NCI-H146 treated with DMSO at 0.1 percent for 48 hours (cell line): ENCODE measurements at regions not wholly inside any gene's neighbourhood (a gene's known extent, or its start where the extent isn't known, plus 50 kb on each side); places are given as distances from the start of the nearest gene placed in this dataset.

ENCODE experiments used
- DNase-seq: peaks from one replicate; lab custom pipeline; 2025; ENCODE audit not compliant: unreplicated experiment; lab: John Stamatoyannopoulos, UW

DNA sequence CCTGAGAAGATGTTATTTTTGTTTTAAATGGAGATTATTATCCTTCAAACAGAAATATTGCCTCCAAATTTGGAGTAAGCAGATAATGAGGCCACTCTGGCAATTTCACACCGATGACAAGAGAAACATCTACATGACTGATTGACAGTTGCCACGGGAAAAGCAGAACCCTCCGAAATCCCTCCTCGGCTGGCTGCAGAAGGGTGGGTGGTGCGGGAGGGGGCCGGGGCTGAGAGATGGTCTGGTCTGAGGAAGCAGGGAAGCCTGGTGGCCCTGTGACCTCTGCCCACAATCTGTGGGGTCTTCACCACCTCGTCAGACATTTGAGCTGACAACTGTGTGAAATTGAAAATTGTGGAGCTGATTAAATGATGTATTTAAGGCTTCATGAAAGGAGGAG, 503.2 kb downstream of the MN1 start:
- no peak for DNase-seq

DNA sequence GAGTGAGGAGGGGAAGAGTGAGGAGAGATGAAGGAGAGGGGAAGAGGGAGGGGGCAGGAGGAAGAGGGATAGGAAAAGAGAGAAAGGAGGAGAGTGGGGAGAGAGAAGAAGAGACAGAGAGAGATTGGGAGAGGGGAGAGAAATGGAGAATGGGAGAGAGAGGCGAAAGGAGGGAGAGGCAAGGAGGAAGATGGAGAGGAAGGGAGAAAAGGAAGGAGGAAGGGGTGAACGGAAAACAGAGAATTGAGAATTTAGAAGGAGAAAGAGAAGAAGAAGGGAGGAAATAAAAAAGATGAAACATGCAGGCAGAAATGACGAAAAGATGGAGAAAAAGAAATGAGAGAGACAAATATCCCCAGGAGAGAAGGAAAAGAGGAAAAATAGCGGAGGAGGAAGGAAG, 502.8 kb downstream of the MN1 start:
- DNase-seq: no peak

DNA sequence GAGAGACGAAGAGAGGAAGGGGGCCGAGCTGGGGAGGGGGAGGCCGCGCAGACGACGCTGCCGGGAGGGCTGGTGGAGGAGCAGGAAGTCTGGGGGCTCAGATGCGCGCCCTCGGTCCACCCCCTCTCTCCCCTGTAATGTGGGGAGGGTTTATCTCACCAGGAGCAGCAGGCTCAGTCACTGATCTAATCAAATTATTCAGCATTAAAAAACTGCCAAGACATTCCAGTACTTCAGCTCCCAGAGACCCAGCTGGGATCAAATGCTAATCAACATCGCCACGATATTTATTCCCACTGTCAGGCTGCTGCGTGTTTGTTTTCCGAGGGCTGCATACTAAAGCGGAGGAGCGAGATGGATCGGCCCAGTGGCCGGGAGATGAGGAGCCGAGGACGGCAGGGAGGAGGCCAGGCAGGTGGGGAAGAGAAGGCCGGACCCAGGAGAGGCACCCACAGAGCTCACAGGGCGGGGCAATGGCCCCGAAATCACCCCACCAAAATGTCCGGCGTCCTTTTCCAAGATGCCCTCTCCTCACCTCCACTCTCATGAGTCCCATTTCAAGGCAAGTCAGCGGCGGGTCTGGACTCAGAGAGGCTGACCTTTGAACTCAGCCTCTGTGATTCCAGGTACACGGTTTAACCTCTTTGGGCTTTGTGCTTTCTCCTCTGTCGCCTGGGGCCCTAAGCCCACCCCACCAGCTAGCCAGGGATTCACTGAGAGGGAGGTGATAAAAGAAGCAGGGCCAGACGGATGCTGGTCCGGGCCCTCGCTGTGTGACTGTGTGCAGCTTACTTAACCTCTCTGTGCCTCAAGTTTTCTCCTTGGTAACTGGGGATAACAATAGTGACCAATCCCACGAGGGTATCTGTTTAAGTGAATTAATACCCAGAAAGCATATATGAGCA, 502.1 kb downstream of the MN1 start:
- DNase-seq: no peak

DNA sequence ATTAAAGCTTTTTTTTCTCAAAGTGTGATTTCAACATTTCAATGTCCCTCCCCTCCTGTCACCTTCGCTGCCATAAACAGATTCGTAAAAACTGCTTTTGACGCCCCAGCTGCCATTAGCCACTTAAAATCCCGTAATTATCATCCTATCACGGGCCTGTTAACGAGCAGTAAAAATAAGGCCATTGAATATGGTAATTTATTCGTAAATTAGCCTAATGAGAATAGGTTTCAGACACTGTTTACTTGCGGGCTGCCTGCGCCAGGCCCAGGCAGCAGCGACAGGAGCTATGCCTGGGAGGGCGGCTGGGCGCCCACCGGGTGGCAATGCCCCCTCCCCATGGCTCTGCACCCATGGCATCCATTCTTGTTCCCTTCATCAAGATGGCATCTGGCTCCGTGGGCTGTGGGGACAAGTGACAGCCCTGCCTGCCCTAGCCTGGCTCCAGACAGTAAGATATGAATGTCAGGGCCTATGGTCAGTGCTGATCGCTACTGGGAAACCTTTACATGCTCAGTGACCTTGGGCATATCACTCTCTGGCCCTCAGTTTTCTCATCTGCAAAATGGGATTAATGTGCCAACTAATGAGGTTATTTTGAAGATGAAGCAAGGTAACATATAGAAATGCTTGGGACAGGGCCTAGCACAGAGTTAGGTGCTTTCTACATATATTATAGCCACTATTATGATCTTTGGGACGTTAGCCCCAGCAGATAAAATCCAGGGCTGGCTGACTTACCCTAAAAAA, 500.8 kb downstream of the MN1 start:
- DNase-seq: no peak

DNA sequence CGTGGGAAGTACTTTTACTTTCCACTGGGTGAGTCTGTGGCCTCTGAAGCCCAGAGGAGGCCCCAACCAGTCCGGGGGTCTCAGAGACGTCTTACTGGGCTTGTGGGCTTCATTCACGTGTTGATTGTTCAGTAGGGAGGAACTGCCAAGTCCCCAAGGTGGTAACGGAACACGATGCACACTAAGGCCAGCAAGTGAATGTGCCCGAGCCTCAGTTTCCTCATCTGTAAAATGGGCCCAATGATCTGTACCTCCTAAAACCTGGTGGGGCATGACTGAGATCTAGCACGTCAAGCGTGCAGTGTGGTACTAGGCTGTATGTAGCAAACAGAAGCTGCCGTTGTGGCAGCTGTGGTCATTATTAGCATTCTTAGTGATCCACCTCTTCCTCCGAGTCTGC, 499.1 kb downstream of the MN1 start:
- no peak for DNase-seq

DNA sequence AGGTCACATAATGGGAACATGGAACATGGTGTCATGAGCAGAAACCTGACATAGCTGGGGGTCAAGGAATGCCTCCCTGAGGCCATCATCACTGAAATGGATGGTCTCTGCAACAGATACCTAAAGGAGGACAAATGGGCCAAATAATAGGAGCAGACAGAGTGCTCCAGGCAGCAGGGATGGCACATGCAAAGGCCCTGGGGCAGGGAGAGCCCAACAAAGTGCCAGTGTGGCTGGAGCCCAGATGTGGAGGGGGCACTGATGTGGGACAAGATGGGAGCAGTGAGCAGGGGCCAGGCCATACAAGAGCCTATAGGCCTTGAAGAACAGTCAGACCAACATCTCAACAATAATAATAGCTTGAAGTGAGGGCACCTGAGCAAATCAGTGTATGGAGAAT, 497.8 kb downstream of the MN1 start:
- no peak for DNase-seq

DNA sequence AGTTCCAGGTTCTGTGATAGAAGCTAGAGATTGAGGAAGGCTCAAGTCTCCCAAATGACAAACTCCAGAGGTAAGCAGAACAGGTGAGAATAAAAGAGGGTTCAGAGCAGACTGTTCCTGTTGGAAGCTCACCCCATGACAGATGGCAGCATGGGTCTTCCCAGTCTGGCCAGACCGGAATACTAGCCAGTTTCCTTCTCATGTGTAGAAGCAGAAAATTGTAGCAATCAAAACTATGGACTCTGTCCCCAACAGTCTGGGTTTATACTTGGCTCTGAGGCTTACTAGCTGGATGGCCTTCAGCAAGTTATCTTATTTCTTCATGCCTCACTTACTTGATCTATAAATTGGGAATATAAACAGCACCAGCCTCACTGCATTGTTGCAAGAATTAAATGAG, 494.8 kb downstream of the MN1 start:
- DNase-seq: no peak

DNA sequence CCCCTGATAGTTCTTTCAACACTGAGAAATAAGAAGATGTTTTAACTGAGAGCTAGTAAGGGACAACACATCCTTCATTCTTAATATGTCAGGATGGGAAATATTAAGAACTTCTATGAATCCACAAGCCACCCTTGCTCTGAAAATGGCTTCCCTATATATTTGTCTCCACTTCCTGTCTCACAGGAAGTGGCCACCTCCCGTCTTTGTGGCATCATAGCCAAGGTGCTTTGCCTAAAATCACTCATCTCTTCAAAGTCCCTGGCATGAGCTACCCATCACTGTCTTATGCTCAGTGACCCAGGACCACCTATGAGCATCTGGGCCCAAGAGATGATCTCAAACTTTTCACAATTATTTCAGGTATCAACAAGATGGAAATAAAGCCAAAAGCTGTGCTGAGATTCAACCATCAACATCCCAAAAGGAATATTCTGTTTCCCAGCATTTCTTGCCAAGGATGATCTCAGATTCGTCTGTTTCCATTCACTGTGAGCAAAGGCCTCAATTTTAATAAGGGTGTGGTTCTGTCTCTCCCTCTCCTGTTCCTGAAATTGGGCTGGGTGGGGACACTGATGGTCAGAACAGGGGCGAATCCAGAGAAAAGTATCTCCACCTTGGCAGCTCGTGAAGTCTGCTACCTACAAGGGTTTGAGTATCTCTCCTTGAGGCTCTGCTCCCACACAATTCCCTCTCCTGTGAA, 493.9 kb downstream of the MN1 start:
- DNase-seq: no peak

DNA sequence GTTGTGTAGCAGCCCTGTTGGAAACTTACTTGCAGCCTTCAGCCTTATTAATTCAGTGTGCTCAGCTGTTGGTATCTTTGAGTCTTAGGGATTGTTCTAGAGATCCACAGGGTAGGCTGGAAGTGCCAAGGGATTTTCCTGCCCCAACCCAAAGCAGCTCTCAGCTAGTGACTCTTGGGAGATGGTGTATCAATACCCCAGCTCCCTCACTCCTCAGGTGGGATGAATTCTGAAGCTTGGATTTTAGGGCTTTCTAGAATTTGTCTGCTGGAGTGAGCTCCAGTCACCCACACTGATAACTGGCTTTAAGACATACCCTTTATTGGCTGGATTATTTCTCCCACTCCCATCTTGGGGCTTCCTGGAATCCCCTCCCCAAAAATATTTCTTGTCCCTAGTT, 493.0 kb downstream of the MN1 start:
- DNase-seq: no peak

DNA sequence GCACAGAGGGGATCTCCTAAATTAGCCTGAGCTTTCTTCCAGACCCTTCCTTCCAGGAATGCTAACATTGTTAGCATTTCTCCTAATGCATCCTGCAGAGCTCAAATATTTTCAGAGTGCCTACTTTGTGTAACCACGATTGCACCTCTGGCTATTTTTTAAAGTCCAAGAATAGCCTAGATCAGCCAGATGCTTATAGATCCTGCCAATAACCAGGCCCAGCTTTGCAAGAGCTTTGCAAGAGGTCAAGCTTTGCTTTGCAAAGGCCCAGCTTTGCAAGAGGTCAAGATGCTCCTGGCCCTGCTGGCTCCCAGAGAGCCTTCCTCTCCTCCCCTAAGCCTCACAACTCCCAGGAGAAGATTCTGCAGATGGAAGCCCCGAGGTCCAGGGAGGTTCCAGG, 491.9 kb downstream of the MN1 start:
- DNase-seq: no peak

DNA sequence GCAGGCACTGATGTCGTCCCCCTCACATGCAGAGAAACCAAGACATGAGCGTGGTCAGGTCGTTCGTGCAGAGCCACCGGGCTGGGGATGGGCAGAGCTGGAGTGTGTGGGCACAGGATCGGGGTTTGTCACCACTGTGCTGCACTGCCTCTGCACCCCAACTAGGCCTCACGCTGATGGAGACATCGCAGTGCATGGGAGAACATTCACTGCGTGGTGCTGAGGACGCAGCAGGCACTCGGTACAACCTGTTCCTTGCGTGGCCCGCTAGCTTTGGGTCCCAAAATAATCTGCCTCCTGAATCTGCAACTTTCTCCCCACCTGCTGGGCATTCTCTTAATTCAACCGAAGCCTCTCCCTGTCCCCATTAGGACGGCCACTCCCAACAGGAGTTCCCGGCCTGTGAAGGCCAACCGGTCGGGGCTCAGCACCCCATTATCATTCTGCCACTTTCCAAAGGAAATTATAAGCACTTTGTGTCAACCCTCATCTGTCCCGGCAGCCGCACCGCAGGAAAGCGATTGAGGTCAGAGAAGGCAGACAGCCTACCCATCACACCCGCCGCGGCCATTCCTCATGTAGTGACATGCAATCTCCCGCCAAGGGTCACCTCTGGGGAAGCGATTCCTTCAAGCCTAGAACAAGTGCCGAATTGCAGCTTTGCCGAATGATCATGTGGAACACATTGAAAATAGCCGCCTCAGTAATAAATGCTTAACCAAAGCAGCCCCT, 490.4 kb downstream of the MN1 start:
- no peak for DNase-seq

DNA sequence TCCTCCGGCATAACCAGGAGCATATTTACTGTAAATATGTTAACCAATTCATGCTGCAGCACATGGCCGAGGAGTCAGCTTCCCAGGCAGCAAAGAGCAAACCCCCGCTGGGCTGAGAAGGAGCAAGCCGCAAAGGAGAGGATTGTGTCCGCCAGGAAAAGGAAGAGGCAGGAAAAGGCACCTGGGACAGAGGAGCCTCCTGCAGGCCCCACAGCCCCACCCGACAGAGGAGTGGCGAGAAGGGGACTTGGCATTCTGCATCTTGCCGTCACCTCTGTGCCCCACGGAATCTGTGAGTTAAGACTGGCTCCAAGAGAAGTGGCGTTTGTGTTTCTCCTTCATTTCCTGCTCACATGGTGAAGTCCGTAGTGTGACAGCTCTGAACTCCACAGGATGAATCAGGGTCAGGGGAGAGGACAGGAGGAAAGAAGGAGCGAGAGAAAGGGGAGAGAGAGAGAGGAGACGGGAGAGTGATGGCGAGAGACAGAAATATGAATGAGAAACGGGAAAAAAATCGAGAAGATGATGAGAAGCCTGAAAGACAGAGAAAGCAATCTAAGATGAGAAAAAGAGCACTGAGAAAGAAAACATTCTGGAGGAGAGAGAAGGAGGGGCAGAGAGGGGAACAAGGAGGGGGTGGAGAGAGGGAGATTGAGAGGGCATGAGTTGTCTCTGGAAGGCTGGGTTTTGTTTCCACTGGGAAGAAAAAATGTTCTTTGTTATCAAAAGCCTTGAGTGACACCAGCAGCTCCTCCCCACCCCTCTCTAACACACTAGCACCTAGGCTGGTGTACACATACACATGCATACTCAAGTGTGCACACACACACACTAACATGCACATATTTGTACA, 489.6 kb downstream of the MN1 start:
- no peak for DNase-seq

DNA sequence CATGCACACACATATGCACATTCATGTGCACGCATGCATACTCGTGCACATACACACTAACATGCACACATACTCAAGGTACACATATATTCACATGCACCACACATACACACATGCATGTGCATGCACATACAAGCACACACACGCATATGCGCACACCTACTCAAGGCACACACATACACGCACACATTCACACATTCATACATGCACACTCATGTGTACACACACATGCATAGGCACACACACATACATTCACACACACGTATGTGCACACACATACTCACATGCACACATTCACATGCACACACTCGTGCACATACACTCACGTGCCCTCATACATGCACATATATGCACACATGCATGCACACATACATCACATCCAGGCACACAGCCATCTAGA, 489.0 kb downstream of the MN1 start:
- no peak for DNase-seq

DNA sequence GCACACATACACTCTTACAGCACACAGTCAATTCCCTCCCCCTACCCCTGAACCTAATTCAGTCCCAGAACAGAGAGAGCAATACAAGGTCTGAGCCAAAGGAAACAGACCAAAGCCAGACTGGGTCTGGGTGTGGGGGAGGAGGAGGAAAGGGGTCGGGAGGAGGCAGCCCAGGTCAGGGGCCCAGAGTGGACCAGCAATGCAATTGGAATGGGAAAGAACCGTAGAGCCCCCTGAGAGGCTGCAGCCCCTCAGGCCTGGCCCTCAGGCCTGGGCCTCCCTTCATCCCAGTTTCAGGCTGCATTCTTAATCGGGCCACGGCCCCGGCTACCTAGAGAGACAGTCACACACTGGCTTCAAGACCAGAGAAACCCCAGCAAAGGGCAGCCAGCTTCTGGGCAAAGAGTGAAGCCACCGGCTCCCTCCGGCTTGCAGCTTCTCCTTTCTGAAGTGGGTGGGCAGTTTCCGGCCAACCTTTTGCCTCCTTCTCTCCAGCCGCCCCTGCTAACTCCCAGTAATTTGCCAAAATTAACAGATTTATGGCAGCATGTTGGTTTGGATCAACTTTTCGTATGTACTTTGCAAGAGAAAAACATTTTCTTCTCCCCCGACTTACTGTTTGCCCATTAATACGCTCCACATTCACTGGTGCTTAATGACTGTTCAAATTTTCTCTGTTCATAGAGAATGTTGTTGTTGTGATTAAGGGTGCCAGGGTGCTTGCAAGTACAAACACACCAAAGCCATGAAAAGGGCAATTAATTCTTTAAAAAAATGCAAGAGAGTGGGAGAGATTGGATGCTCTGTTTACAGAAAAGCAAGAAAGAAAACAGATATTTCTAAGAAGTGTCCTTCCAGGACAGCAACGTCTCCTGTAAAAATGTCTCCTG, 488.3 kb downstream of the MN1 start:
- DNase-seq: no peak

DNA sequence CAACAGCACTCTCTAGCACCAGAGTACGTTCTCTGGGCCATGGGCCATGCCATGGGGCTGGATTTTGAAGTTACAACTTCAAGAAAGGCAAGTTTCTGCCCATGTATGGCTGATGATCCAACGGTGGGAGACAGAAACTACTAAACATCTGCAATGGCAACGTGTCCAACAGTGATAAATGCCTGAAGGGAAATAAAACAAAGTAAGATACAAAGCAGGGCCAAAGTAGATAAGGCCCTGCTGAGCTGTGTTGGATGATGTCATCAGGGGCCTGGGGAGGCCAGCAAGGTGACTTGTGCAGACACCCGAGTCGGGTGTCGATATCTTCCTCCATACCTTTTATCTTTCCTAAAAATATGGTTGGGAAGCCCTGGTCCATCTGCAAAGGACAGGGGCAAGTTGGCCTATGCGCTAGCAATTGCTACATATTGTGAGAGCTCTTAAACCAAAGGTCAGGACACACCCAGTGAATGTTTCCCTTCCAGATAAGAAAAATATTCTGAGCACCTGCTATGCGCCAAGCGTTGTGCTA, 487.2 kb downstream of the MN1 start:
- no peak for DNase-seq

DNA sequence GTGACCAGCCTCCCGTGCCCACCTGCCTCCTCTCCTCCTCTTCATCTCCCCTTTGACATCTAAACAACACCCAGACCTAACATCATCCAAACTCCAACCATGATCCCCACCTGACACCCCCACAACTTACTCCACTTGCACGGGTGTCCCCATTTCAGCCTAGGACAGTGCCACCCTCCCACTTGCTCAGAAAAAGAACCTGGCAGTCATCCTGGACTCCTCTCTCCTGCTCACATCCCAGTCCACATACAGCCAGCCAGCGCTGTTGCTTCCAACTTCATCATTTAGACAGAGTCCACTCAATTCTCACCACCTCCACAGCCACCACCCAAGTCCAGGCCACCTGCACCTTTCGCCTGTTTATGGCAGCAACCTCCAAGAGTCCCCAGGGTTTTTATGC, 485.7 kb downstream of the MN1 start:
- no peak for DNase-seq

DNA sequence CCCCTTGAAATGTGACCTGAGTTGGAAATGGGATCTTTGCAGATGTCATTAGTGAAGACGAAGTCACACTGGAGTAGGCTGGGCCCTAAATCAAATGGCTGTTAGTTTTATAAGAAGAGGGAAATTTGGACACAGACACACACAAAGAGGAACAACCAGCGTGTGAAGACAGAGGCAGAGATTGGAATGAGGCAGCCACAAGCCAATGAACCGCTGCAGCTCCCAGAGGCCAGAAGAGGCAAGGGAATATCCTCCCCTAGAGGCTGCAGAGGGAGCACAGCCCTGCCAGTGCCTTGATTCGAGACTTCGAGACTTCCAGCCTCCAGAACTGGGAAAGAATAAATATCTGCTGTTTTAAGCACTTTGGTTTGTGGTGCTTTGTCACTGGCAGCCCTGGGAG, 484.5 kb downstream of the MN1 start:
- no peak for DNase-seq

DNA sequence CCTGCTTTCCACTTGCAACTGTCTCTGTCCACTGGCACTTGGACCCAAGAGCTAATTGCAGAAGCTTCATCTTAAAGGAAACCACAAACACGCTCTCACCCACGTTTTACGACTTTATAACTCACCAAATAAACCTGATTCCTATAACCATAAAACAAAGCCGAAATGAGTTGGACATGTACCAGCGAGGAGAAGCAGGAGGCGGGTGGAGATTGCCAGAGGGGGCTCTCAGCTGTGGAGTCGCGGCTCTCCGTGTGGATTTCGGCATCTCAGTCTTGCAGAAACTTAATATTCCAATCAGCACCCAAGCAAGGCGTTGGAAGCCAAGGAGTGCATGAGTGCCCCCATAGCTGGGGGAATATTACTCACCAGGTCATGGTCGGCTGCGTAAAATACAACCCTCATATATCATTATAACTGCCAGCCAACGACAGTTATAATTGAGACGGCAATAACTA, 483.6 kb downstream of the MN1 start:
- no peak for DNase-seq

DNA sequence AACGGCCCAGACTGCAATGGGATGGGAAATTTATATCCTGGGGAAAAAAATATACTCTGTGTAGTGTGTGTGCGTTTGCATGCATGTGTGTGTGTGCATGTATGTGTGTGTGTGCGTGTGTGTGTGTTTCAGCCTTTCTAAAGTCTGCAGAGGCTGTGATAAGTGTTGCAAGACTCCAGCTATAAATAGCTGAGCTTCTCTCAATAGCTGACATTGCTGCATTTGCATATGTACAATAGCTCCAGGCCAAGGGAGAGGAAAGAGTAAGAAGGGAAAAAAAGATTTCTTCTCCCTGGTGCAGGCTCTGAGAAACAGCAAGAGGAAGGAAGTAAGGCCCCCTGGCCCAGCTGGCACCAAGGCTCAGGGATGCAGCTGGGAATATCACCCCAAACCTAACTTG, 483.0 kb downstream of the MN1 start:
- DNase-seq: no peak
